ENCODE measurements at regions not wholly inside any gene's neighbourhood (a gene's known extent, or its start where the extent isn't known, plus 50 kb on each side); places are given as distances from the start of the nearest gene placed in this dataset.

DNA sequence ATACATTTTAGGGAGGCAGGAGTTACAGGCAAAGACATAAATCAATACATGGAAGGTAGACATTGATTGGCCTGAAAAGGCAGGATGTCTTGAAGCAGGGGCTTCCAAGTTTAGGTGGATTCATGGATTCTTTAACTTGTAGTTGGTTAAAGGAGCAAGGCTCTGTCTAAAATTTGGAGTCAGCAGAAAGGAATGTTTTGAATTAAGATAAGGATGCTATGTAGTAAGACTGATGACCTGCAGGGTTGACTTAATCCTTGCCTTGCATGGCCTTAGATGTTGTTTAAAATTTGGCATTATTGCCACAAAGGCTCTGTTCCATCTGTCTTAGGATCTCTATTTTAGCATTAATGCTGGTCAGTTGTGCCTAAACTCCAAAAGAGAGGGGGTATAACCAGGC lies 171.3 kb downstream of the C5orf15 start:
- peak; percentile 2 for DNase-seq (ENCODE audit: low read depth)

DNA sequence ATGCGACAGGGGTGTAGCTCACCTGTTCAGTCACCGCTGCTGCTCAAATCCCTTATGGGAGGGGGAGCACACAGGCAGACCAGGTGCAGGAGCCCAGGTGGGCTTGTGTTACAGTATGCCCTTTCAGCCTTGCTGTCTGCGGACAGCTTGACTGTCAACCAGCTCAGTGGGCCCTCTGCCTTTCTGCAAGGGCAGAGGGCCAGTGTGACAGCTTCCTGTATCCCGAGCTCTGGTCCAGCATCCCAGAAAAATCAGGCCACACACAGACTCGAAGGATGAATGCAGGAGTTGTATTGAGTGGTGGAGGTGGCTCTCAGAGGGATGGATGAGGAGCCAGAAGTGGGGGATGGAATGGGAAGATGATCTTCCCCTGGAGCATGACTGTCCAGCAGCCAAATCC lies 172.2 kb downstream of the C5orf15 start:
- no peak for DNase-seq (ENCODE audit: low read depth)

DNA sequence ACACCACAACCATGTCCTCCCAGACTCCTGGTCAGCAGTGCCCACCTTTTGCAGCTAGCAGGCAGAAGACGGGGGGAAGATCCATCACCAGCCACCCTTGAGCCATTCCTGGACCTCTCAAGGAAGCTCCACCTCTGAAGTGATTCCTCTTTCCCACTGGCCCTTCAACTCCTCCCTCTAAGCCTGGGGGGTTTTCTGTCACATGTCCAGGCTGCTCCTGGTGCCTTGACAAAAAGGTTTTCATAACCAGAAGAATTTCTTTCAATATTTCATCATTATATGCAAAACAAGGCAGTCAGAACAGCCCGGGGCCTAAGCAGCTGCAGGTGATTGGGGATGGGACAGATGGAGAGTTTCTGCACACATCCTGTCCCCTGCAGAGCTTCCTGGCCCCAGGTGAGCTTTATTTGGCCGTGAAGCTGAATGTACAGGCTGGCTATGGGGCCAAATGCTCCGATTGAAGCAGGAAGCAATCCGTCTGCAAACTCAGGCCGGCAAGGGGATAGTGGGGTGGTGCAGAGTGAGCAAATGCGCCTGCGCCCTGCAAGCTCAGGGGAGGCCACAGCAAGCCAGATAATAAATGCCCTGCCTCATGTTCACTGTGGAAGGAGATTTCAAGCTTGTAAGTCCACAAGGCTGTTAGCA lies 173.5 kb downstream of the C5orf15 start:
- no peak for DNase-seq (ENCODE audit: low read depth)

DNA sequence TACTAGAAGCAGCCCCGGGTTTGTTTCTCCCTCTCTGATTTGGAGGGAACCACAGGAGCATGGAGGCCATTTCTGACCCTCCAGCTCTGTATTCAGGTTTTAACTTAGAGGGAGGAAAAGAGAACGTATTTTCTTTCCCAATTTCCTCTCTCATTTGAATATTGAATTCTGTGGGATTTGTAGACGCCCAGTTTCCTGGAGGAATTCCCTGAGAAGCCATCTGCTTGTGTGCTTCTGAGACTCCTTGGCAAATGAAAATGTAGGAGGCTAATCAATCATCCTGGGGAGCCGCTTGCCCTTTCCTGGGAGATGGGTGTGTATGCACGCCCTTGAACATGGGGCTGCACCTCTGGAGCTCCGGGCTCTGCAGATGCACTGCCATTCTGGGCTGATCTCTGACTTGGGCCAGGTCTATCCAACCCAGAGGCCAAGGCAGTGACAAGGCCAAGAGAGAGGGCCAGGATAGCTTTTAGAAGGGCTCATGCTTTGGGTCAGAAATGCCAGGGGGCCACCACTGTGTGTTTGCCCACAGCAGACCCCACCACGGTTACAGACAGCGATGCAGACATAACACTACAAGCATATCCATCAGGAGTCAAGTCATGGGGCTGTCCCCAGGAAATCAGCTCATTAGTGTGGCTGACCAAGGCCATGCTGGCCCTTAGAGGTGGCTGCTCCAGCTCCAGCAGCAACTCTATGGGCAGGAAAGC lies 174.5 kb downstream of the C5orf15 start:
- no peak for DNase-seq (ENCODE audit: low read depth)

DNA sequence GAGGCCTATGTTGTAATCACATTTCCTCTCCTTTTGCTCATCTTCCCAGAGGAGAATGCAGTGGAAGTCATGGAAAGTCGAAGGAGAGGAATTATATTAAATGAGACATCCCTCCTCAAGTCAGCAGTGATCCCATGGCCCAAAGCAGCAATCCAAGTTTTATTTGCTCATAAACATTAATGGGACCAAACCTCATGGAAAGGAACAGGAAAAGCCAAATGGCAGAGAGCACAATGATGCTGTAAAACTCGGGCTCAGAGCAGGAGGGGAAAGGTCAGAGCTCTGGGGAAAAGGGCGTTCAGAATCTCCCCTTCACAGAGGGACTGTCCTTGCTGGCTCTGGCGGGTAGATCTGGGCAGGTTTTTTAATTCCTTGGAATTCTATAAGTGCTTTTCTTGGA lies 175.8 kb downstream of the C5orf15 start:
- no peak for DNase-seq (ENCODE audit: low read depth)

DNA sequence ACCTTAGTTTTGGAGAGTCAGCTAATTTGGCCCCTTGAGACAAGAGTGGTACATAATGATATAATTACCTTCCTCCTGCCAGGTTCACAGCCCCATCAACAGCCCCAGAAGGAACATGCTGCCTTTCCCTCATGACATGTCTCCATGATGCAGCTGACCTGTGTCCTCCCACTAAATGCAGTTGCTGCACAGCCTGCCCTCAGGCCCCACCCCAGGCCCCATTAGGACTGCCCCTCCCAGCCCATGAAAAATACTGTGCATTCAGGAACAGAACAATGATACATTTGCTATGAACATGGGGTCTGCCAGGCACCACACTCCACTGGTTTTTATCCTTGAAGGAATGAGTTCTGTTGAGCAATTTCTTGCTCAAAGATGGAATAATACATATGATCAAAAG lies 176.4 kb downstream of the C5orf15 start:
- no peak for DNase-seq (ENCODE audit: low read depth)

DNA sequence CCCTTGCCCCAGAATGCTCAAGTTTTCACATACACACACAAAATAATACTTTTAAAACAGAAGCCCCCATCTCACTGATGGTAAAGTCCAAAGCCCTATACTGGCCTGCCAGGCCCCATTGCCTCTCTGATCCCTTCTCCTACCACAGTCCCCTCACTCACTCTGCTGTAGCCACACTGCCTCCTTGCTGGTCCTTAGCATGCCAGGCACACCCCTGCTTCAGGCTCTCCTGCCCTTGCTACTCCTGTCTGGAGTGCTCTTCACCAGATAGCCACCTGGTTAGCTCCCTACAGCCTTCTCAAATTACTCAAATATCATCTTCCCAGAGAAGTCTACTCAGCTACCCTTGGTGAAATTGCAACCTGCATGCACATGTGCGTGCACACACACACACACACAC lies 177.5 kb downstream of the C5orf15 start:
- no peak for DNase-seq (ENCODE audit: low read depth)

DNA sequence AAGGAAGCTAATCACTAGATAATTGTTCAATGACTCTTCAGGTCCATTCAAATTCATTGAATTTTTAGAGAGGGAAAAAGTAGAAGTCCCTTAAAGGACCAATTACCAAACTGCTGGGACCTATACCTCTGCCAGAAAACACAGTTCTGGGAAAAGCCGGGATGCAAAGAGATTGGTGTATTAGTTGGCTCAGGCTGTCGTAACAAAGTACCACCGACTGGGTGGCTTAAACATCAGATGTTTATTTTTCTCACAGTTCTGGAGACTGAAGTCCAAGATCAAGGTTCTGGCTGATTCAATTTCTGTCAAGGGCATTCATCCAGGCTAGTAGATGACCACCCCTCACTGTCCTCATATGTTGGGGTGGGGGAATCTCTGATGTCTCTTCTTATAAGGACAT lies 177.1 kb upstream of the FSTL4 start:
- DNase-seq (ENCODE audit: low read depth), result no peak

DNA sequence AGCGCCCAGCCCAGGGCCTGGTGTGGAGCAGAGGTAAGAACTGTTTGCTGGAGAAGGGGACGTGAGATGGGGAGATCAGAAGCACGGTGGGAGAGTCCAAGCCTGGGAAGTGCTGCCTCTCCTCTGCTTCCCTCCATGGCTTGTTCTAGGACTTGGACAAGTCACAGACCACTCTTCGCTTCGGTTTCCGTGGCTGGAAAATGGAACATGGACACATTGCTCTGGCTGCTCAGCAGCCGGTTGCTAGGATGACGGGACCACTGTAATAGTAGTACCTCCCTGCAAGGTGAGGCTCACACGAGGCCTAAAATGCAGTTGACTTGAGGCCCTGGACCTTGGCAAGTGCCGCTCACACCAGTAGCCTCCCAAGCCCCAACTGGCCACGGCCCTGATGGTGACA lies 175.8 kb upstream of the FSTL4 start:
- DNase-seq (ENCODE audit: low read depth), result no peak

DNA sequence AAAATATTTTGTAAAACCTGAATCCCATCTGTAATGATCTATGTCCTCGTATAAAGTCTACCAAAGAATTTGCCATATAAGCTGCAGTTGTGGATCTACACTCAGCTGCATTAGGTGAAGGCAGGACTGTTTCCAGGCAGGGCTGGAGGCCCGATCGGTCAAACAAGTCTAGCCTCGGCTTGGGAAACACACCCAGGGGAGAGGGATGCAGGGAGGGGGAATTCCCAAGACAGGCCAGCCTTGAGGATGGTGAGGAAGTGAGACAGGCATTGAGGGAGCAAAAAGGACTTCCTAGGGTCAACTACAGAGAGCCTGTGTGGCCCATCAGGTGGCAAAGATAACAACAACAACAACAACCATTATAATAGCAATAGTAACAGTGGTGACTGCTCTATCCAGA lies 174.1 kb upstream of the FSTL4 start:
- DNase-seq (ENCODE audit: low read depth), result no peak

DNA sequence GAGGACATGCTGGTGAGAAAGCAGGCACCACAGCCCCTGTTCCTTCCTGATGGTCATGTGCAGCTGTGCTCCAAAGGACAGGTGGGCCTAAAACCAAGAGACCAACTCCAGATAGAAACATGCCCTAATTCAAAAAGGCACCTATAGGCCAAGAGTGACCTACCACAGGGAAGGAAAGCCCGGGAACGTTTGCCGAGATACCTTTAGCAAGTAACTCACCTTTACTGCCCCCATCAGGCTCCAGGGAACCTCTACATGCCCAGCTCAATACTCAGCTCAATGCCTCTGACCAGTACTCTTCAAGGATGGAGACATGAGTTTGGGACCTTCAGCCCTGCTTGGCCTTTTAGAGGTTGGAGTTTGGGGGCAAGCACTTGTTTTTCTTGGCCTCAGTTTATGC lies 172.8 kb upstream of the FSTL4 start:
- DNase-seq (ENCODE audit: low read depth), result no peak

DNA sequence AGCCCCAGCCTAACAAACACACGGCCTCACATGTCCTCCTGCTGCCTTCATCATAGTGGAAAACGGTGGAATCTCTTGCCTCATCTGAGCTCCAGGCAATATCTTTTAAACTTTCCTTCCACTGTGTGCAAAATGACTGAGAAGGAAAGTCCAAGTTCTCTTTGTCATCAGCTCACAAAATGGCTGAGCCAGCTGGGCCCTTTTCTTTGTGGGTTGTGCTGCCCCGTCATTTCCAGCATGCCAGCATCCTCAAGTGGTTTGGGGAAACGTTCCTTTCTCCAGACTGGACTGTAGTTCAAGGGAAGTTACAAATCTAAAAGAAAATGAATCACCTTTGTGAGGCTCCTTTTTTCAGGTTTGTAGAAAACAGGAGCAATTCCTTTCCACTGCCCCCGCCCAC lies 171.1 kb upstream of the FSTL4 start:
- DNase-seq (ENCODE audit: low read depth), result no peak

DNA sequence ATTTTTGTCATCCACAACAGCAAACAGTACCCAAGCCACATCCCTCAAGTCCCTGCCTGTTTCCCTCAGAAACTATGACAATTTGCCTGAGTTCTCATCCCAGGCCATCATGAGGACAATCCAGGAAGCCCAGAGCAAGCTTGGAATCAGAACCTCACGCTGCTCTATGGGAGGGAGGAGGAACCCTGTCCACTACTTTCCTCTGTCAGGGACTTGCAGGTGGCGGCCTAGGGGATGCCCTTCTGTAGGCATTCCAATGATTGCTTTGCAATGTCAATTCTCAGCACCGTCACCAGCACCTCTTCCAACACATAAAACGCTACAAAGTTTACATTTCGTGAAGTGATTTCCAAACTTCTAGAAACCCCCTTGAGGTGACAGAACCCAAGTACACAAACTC lies 170.4 kb upstream of the FSTL4 start:
- no peak for DNase-seq (ENCODE audit: low read depth)

DNA sequence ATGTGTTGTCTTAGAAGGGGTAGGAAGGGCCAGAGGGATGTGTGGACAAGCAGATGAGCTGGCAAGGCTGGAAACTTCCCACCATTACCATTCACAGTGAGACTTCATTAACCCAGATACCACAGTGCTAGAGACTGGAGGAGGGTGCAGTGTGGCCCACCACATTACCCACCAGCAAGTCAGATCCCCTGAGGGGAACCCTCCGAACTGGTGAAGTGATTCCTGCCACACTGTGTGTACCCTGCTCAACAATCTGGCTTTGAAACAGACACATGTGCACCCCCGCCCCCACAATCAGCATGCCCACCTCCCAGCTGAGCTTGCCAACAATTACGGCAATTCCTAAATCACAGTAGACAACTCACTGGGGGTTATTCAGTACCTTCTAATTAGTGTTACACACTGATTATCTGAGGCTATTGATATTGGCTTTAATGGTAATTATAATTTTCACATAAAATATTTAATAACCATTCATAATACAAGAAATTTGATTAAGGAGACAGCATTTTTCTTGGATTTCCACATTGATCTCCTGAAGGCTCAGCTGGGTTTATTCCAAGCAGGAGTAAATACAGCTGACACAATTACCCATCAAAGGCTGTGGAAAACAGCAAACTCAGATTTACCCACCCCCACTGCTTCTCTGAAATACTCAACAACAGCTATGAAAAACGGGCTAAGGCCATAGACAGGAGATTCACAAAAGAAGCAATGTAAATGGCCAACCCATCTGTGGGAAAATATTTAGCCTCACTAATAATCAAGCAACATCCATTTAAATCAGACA lies 169.3 kb upstream of the FSTL4 start:
- DNase-seq (ENCODE audit: low read depth), result no peak

DNA sequence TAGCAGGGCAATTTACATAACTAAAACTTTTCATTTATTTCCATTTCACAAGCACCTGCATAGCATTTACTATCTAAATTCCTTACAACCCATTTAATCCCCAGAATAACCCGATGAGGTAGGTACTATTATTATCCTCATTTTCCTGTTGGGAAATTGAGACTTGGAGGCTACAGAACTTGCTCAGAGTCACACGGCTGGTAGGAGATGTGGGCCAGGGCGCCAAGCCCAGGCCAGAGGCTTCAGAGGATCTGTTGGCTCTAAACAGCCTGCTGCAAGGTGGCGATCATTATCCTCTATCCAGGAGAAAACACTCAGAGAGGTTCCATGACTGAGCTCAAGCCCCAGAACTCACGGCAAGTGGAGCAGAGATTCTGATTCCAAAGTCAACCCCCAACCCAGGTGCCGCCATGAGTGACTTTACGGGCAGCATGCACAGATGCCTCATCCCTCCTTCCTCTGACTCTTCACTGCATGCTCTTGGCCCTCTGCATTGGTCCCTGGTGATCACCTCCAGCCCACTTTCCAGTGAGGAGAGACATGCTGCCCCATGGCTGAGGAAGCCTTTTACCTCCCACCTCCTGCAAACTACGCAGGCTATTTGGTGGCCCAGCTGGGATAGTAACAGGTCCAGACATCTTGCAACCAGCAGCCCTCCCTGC lies 168.4 kb upstream of the FSTL4 start:
- DNase-seq (ENCODE audit: low read depth), result no peak

DNA sequence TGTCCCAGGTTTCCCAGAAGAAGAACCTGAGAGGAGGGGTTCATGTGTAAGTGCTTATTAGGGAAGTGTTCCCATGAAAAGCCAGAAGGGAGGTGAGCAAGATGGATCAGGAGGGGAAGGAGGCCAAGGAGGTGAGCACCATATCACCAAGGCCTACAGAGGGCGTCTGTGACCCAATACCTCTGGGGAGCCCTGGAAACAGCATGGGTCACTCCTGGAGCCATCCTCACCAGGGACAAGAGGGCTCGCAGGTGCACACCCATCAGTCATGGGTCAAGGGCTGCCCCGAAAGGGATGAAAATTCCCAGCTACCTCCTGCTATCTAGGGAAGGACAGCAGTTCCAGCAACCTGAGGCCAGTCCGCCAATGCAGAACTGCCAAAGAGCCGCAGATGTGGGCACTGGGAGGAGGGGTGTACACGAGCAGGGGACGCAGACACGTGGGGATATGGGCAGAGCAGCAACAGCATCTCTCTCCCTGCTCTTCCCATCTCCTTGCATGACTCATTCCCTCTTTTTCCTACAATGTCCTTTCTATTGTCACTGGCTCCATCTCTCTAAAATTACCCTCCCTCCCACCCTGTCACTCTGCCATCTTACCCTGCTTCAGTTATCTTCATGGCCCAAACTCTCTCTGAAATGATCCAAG lies 167.6 kb upstream of the FSTL4 start:
- no peak for DNase-seq (ENCODE audit: low read depth)

DNA sequence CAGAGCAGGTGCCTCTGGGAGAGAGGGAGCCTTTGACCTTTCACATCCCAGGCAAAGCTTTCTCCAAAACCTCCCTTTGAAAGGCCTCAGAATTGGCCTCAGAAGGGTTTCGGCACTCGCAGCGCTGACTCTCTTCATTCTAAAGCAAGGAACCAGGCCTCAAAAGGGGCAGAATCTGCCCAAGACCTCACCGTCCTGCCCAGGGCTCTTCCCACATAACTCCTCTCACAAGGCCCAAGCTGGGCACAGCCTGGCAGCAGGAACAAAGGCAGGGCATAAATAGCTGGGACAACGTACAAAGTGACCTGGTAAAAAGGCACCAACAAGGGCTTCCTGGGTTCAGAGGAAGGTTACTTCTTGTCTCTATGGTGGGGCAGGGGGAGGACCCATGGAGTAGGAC lies 166.3 kb upstream of the FSTL4 start:
- DNase-seq (ENCODE audit: low read depth), result no peak

DNA sequence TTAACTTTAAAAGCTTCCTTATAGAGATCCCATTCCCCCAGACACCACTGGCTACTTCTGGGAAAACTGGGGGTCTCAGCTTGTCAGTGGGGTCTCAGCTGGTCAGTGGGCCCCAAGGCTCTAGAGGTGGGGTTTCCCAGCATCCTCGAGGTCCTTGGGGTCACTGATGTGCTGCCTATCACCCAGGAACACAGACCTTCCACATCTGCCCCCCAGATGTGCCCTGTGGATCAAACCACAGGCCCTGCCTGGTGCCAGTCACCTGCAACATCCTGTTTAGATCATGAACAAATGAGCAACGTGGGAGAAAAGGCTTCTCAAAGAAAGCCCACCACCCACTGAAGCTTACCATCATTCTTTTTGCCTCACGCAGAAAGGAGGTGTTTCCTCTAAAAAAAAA lies 165.6 kb upstream of the FSTL4 start:
- no peak for DNase-seq (ENCODE audit: low read depth)

DNA sequence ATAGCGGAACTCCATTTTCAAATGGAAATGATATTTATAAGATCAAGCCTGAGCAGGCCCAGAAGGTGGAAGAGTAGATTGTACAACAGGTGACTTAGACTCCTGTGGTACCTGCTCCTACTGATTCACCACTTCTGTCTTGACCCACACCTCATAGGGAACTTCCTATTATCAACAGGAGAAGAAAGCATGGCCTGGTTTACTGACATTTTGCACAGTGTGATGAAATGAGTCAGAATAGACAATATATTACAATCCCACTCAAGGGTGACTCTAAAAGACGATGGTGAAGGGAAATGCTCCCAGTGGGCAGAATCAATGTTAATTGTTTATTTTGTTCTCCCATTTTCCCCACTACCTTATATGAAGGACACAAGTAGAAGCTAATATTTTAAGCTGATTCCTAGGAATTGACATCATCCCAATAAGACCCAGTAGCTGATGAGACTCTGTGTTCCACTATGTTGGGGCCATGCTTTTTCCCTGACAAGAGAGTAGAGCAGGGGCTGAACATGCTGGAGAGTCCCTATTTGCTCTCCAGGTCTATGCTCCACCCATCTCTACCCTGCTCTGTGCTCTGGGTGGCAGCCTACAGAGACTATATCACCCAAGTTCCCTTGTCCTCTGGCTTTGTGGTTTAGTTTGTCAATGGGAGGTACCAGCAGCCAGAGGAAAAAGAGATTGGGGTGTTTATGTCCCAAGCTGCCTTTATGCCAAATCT lies 163.4 kb upstream of the FSTL4 start:
- no peak for DNase-seq (ENCODE audit: low read depth)

DNA sequence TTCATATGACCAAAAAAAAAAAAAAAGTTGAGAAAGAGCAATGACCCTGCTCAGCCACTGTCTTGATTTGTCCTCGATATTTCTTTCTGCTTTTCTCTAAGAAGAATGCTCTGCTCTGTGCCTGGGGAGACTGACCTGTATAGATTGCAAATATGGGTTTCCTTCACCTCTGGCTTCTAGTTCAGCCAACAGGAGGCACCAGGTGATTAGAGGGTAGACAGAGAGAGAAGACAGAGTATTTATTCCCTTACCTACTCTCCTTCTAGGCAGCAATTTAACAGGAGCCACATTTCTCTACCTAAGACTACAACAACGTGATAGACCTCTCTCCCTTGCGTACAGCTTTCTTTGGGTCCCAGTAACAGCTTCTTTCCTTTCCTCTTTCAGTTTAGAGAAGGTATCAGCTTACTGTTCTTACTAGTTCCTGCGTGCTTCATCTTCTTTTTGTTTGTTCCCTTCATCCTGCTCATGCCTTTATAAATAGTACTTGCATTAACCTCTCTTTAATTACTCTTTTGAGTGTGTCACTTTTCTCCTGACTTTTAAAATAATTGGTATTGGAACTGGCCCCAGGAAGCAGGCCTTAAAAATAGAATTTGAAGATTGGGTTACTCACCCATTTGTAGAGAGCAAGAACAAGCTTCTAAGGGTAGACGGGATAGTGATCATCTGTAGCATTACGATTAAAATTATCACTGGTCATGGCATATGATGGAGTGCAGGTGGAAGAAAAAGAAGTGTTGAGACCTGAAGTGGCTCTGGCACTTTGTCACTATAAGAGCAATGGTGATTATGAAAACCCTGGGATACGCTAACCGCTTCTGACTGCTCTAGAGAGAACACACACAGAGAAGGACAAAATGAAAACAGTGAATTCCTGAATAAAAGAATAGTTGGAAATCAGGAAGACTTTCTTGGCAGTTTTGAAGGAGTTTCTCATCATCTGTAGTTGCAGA lies 161.2 kb upstream of the FSTL4 start:
- no peak for DNase-seq (ENCODE audit: low read depth)

Measured in amniotic epithelial cell (primary cell).